Endothelial cell of umbilical vein (primary cell): ENCODE measurements at regions not wholly inside any gene's neighbourhood (a gene's known extent, or its start where the extent isn't known, plus 50 kb on each side); places are given as distances from the start of the nearest gene placed in this dataset.

ENCODE experiments used
- BruUV-seq: library from RNA; stranded (reverse); fragments of 400-500 nt; replicated peaks from 2 replicates; lab custom pipeline; 2021; lab: Mats Ljungman, UMichigan
- CTCF ChIA-PET: fragments of 300-600, 350-600 bp; sonication (Branson Sonifier 250); formaldehyde crosslinking; loops from one replicate; lab custom pipeline; 2021; ENCODE audit warnings: antibody characterized with exemption, inconsistent platforms; lab: Charles Lee
- POLR2A ChIA-PET: fragments of 300-600, 350-600 bp; sonication (Branson Sonifier 250); formaldehyde crosslinking; loops from one replicate; lab custom pipeline; 2021; ENCODE audit warnings: antibody characterized with exemption, inconsistent platforms; lab: Charles Lee
- DNase-seq: peaks from one replicate; pipeline ENCODE4 v3.0.0-alpha.2; 2011; ENCODE audit warnings: low read depth, low spot score
- FAIRE-seq: peaks from 2 replicates; lab custom pipeline; 2011; peaks lifted over from hg19 to GRCh38; lab: Jason Lieb, UNC
- H2AFZ ChIP-seq: 2 replicates; pipeline ENCODE4 v1.6.0; 2012; ENCODE audit warnings: low read depth, low read length, control low read depth, inconsistent platforms
- H3K27ac ChIP-seq: 2 replicates; pipeline ENCODE4 v1.5.1; 2011; ENCODE audit warnings: low read depth, mild to moderate bottlenecking, control low read depth, low read length, moderate library complexity; ENCODE audit not compliant: insufficient read depth
- H3K27me3 ChIP-seq, 2 experiments: 2 replicates each; pipeline versions ENCODE4 v1.6.0 to v1.6.1; 2011; ENCODE audit warnings: low read length in 2 of 2, mixed read lengths in 1 of 2; ENCODE audit not compliant: control insufficient read depth in 2 of 2, insufficient read depth in 2 of 2
- H3K36me3 ChIP-seq, 2 experiments: 2 replicates in 1 of 2; 3 replicates in 1 of 2; pipeline ENCODE4 v1.5.1; 2011; ENCODE audit warnings: low read length in 2 of 2, mild to moderate bottlenecking in 1 of 2, moderate library complexity in 1 of 2; ENCODE audit not compliant: control insufficient read depth in 2 of 2, insufficient read depth in 2 of 2; ENCODE audit errors: extremely low read depth in 1 of 2
- H3K4me1 ChIP-seq: 3 replicates; pipeline ENCODE4 v1.5.1; 2011; ENCODE audit warnings: mild to moderate bottlenecking, low read length; ENCODE audit not compliant: control insufficient read depth, insufficient read depth; ENCODE audit errors: extremely low read depth
- H3K4me2 ChIP-seq: 2 replicates; pipeline ENCODE4 v1.6.1; 2011; ENCODE audit warnings: low read length, control low read depth, mixed read lengths; ENCODE audit not compliant: insufficient read depth
- H3K4me3 ChIP-seq, 3 experiments: fragments of 200-600 bp in 1 of 3; sonication (generic), shearing (Covaris generic) in 1 of 3; replicated peaks in 1 of 3; 2 replicates each; pipeline ENCODE4 v1.5.1; 2011 to 2016; ENCODE audit warnings: control low read depth in 3 of 3, low read length in 3 of 3, mild to moderate bottlenecking in 2 of 3, inconsistent platforms in 1 of 3, low read depth in 1 of 3, moderate library complexity in 1 of 3; ENCODE audit not compliant: insufficient read depth in 1 of 3
- H3K79me2 ChIP-seq: 2 replicates; pipeline ENCODE4 v1.6.0; 2012; ENCODE audit warnings: low read length, inconsistent platforms; ENCODE audit not compliant: control insufficient read depth, insufficient read depth
- H3K9ac ChIP-seq: replicated peaks from 2 replicates; pipeline ENCODE3; 2011; ENCODE audit warnings: low read length, control low read depth; ENCODE audit not compliant: insufficient read depth; ENCODE audit errors: extremely low read depth
- H3K9me1 ChIP-seq: replicated peaks from 3 replicates; pipeline ENCODE4 v1.6.0; 2011; ENCODE audit warnings: mild to moderate bottlenecking, low read length; ENCODE audit not compliant: control insufficient read depth, insufficient read depth; ENCODE audit errors: extremely low read depth
- H3K9me3 ChIP-seq: replicated peaks from 2 replicates; pipeline ENCODE4 v1.5.1; 2012; ENCODE audit warnings: low read length, inconsistent platforms; ENCODE audit not compliant: control insufficient read depth, insufficient read depth
- H4K20me1 ChIP-seq: replicated peaks from 2 replicates; pipeline ENCODE3; 2011; ENCODE audit warnings: mild to moderate bottlenecking, low read length; ENCODE audit not compliant: control insufficient read depth, insufficient read depth; ENCODE audit errors: extremely low read depth
- CTCF ChIP-seq, 2 donors: IDR thresholded peaks; 1 replicate in 1 of 2; 2 replicates in 1 of 2; pipeline ENCODE4 v1.5.1; 2011; ENCODE audit warnings: low read length in 2 of 2, mild to moderate bottlenecking in 2 of 2, moderate library complexity in 2 of 2, control low read depth in 1 of 2, inconsistent platforms in 1 of 2, low read depth in 1 of 2; ENCODE audit not compliant: insufficient read depth in 1 of 2; ENCODE audit errors: extremely low read depth in 1 of 2
- EZH2 ChIP-seq: IDR thresholded peaks from 2 replicates; pipeline ENCODE4 v1.6.1; 2012; ENCODE audit warnings: borderline replicate concordance, low read depth, mild to moderate bottlenecking, moderate library complexity, low read length, inconsistent platforms; ENCODE audit not compliant: severe bottlenecking
- FOS ChIP-seq: IDR thresholded peaks from 2 replicates; pipeline ENCODE4 v1.6.1; 2011; ENCODE audit warnings: mild to moderate bottlenecking, low read length, moderate library complexity, borderline replicate concordance; ENCODE audit not compliant: insufficient read depth
- GATA2 ChIP-seq: IDR thresholded peaks from 2 replicates; pipeline ENCODE4 v1.7.0; 2011; ENCODE audit warnings: low read depth, mild to moderate bottlenecking, moderate library complexity, mixed read lengths, low read length; ENCODE audit not compliant: insufficient read length, insufficient read depth
- JUN ChIP-seq: IDR thresholded peaks from 2 replicates; pipeline ENCODE4 v1.6.1; 2011; ENCODE audit warnings: borderline replicate concordance, low read depth; ENCODE audit not compliant: insufficient read length, insufficient read depth
- MAX ChIP-seq: IDR thresholded peaks from 2 replicates; pipeline ENCODE4 v1.6.1; 2011; ENCODE audit not compliant: insufficient read depth, insufficient read length
- MYC ChIP-seq: IDR thresholded peaks from one replicate; pipeline ENCODE4 v1.6.1; 2011; ENCODE audit warnings: mild to moderate bottlenecking, low read depth, low read length
- POLR2A ChIP-seq: IDR thresholded peaks from 2 replicates; pipeline ENCODE4 v1.6.1; 2012; ENCODE audit warnings: low read depth, mild to moderate bottlenecking, control low read depth, low read length
- POLR2AphosphoS5 ChIP-seq: IDR thresholded peaks from 2 replicates; pipeline ENCODE4 v1.6.1; 2012; ENCODE audit warnings: low read depth, mild to moderate bottlenecking, control low read depth, low read length, moderate library complexity; ENCODE audit not compliant: insufficient read depth
- dilution Hi-C: fragments of 300-500 bp; cut with MboI; formaldehyde crosslinking; loops from one replicate; pipeline ENCODE4 v1.15.0; 2019; ENCODE audit warnings: low sequenced_read_pairs; ENCODE audit not compliant: extremely low pct_ligation_motif_present
- intact Hi-C: fragments of 100-400 bp; cut with micrococcal nuclease; formaldehyde crosslinking; loops from one replicate; pipeline ENCODE4 v1.10.0; 2022

DNA sequence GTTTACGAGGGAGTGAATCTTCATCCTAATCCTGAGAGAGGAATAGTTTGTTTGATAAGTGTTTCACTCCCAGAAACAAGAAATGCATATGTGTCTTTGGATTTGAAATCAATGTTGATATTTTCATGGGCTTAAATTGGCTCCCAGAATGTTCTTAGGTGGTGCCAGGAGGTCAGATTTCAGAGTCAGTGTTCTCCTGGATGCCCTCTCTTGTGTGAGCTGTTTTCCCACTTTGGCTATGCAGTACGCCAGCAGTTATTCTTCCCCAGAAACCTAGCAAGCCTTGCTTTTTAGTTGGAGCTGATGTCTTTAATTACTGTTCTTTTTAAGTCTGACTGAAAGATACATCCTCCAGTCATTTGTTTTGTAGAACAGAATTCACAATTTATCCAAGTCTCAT, 291.4 kb downstream of the DNAJB9 start:
- FAIRE-seq (no peak), DNase-seq (no peak)
- H3K4me2 ChIP-seq, result no peak overlapping the region
- dilution Hi-C loops (no loop called here), intact Hi-C loops (no loop called here)
- POLR2A ChIA-PET, result no interaction called here
- CTCF ChIA-PET, result no interaction called here
- BruUV-seq, result no TSS peak
- H3K4me3 ChIP-seq, result no peak overlapping the region
- H3K9me3 ChIP-seq, result no peaks in the 10 kb centered on the region
- no peaks in the 10 kb centered on the region for H3K4me1 ChIP-seq
- H4K20me1 ChIP-seq, result no peaks in the 10 kb centered on the region
- no peak for TF ChIP-seq MYC
- no peaks in the 10 kb centered on the region for H3K79me2 ChIP-seq
- H2AFZ ChIP-seq, result no peak overlapping the region
- no peaks in the 10 kb centered on the region for H3K27me3 ChIP-seq
- no peaks in the 10 kb centered on the region for H3K36me3 ChIP-seq
- H3K9ac ChIP-seq, result no peak overlapping the region
- H3K9me1 ChIP-seq, result no peaks in the 10 kb centered on the region
- no peak overlapping the region for H3K27ac ChIP-seq

GRCh38 chr7:108863227-108863848, 293.7 kb downstream of the DNAJB9 start:
- H3K27me3 ChIP-seq, result no peaks in the 10 kb centered on the region
- BruUV-seq, result no TSS peak
- no peak overlapping the region for H3K4me3 ChIP-seq
- H3K9ac ChIP-seq, result no peak overlapping the region
- H4K20me1 ChIP-seq, result no peaks in the 10 kb centered on the region
- H3K9me1 ChIP-seq, result no peaks in the 10 kb centered on the region
- H3K9me3 ChIP-seq, result no peaks in the 10 kb centered on the region
- no peaks in the 10 kb centered on the region for H3K79me2 ChIP-seq
- DNase-seq (no peak), FAIRE-seq (no peak)
- ChIA-PET POLR2A (no interaction called here), CTCF (no interaction called here)
- no peak overlapping the region for H3K4me2 ChIP-seq
- H3K27ac ChIP-seq, result no peak overlapping the region
- no peaks in the 10 kb centered on the region for H3K4me1 ChIP-seq
- H2AFZ ChIP-seq, result no peak overlapping the region
- intact Hi-C loops, result no loop called here
- TF ChIP-seq MAX, result no peak
- no peak for TF ChIP-seq POLR2AphosphoS5
- no peak for TF ChIP-seq JUN
- no peak for TF ChIP-seq EZH2
- no peak for TF ChIP-seq MYC
- TF ChIP-seq CTCF (IDR thresholded peaks at IDR 0.05; ENCODE audit: extremely low read depth in 1 of 2, insufficient read depth in 1 of 2, low read depth in 1 of 2, low read length in 2 of 2), result no peak
- TF ChIP-seq GATA2, result no peak
- no peak for TF ChIP-seq FOS
- TF ChIP-seq POLR2A, result no peak
- H3K36me3 ChIP-seq, result no peaks in the 10 kb centered on the region
- dilution Hi-C loops, result no loop called here
